GM20431 (cell line): ENCODE measurements at regions not wholly inside any gene's neighbourhood (a gene's known extent, or its start where the extent isn't known, plus 50 kb on each side); places are given as distances from the start of the nearest gene placed in this dataset.

Source experiments
- in situ Hi-C: fragments of 300-500 bp; cut with MseI, MboI; formaldehyde crosslinking; loops from one replicate; pipeline ENCODE4 v1.15.0; 2020; ENCODE audit warnings: low sequenced_read_pairs; ENCODE audit not compliant: unreplicated experiment

DNA sequence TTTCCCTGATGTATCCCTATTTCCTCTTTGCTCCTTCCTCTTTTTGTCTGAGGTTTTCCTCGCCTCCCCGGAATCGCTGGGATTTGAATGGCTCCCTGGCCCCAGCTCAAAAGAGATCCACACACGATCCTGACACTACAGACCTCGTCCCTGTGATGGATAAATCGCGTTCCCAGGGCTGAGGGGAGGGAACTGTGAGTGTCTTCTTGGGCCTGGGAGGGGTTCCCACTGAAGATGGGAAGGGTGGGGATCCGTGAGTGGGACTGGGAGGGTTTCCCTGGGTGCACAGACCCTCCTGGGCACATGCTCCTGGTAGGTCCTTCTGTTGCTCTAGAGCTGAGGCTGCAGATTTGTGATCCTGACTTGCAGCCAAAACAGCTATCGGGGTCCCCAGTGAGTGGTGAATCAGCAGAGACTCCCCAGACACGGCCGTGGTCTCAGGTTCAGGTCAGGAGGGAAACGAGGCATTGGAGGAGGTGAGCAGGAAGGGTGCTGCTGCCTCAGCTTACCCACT lies 591.0 kb downstream of the PTPRU start:
- in situ Hi-C loops = loop anchor here (25.0 kb wide), 1 partner anchor 590 kb away; the partner anchor contains the start of genes MECR and PTPRU

DNA sequence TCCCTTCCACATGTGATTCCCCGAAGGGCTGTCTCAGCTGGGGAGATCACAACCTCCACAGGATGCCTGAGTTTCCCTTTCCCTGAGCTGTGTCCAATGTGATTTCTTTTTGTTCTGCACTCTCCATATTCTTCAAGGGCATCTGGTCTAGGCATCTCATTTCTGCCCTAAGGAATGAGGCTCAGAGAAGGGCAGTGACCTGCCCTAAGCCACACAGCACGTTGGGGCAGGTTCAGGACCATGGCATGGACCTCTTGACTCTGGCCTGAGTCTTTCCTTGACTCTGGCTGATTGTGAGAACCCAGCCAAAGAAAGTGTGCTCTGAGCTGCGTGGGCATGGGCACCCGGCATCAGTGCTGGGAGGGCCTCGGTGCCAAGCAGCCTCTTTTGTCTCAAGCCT lies 590.3 kb downstream of the PTPRU start:
- in situ Hi-C loops = loop anchor here (25.0 kb wide), 1 partner anchor 589 kb away; the partner anchor contains the start of genes MECR and PTPRU

DNA sequence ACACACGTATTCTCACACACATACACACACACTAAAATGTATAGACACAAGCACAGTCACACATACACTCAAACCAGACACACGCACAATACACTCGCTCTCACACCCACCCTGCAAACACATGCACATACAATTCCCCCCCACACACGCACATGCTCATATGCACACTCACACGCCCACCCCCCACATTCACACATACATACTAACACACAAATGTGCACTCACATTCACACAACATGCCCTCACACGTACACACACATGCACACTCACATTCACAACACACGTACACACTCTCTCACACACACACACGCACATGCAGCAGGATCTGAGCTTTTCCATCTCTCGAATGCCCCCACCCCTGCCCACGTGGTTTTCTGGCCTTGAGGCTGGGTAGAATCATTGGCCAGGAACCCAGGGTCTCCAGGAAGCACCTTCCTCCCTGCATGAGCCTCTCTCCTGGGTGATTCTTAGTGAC lies 589.7 kb downstream of the PTPRU start:
- in situ Hi-C loops = loop anchor here (25.0 kb wide), 1 partner anchor 589 kb away; the partner anchor contains the start of genes MECR and PTPRU

DNA sequence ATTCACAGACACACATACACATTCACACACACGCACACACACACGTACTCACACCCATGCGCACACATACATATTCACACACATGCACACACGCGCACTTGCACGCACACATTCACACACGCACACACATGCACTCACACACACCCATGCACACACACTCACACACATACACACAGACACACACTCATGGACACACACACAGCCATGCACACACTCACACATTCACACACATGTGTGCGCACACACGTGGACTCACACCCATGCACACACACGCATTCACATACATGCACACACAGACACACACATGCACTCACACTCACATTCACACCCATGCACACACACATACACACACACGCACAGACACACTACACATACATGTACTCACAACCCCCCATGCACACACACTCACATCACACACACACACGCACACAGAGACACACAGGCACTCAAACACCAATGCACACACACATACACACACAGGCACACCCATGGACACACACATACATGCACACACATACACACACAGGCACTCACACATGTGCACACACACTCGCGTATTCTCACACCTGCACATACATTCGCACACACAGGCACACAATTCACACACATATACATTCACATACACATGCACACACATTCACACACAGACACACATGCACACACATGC lies 589.1 kb downstream of the PTPRU start:
- in situ Hi-C loops = loop anchor here (25.0 kb wide), 1 partner anchor 588 kb away; the partner anchor contains the start of genes MECR and PTPRU

DNA sequence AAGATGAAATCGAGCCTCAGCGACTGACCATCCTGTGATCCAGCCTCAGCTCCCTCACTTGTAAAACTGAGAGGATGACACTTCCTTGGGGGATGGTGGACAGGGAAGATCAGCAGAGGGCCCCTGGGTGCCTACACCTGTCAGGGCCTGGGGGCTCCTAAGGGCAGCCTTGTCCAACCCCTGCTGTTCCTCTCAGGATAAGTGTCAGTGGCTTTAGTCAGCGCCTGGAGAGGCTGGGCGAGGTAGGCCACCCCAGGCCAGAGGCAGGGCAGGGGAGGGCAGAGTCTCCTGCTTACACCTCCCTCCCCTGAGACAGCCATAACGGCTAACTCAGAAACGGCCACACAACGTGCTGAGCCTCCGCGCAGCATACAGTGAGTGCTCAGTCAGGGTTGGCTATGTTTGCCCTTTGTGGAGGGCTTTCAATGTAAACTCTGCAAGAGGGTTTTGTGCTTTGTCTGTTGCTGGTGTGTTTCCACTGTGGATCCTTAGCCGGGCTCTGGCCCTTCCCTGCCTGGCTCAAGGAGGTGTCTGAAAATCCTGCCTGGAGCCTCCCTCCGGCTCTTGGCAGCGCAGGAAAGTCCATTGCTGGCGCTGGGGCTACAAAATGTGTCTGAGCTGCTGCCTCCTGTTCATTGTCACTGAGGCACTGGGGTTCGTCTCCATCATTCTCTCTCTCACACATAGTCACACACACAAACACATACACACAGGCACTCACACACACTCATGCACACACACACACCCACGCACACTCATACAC lies 588.4 kb downstream of the PTPRU start:
- in situ Hi-C loops = loop anchor here (25.0 kb wide), 1 partner anchor 587 kb away; the partner anchor contains the start of genes MECR and PTPRU

DNA sequence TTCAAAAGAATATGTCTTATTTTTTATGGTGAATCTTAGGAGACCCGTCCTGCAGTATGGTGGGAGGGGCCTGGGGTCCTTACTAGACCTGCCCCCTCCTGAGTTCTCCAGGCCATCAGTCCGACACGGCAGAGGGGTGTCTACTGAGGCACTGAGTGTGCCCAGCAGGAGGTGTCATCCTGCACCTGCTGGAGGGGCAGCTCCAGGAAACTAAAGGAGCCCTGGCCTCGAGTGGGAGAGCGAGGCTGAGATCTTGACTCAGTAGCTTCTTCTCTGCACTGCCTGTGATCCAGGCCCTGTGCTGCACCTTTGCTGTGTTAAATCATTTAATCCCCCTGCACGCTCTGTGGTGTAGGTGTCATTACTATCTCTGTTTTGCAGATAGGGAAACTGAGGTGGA lies 587.7 kb downstream of the PTPRU start:
- in situ Hi-C loops = no loop called here

DNA sequence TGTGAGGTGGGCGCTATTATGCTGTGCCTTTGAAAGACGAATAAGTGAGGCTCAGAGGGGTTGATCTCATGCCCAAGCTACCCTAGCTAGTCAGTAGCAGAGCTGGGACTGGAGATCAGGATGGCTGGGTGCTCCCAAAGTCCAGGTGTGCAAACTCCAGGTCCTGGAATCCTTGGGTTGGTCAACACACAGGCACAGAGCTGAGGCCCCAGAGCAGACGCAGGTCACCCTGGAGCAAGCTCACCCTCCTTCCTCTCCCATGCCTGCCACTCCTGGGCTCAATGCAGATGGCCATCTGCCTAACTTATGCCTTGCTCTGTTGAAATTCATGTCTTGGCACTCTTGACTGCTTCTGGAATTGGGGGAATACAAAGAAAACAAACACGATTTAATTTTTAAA lies 587.2 kb downstream of the PTPRU start:
- in situ Hi-C loops = no loop called here

DNA sequence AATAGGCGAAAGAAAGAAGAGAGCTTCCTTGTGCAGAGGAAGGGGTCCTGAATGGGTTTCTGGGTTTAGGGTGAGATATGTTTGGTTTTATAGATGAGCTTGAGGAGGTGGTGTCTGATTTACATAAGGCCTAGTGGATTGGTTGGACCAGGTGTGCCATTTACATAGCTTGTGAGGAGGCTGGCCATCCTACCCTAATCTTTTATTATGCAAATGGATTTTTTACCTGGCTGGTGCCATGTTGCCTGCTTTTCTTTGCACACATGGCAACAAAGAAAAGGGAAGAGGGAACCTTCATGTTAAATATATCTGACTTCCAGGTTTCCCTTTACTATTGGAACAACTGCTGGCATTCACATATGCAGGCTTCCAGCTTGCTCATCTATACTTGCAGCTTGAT lies 585.3 kb downstream of the PTPRU start:
- in situ Hi-C loops = no loop called here

DNA sequence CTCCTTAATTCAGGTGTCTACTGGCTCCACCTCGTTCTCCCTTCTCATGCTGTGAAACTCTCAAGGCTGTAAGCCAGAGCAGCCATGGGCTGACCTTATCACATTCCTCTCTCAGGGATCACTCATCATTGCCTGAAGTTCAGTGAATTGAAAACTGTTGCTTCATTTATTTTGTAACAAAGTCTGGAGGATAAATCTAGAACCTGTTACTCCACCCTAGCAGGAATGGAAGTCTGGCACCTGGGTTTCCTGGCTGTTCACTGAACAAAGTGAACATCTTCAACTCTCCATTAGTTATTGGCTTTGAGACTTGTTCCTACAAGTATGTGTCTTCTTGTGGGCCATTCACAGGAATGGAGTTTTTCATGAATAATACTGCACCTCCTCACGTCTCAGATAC lies 584.1 kb downstream of the PTPRU start:
- in situ Hi-C loops = no loop called here

DNA sequence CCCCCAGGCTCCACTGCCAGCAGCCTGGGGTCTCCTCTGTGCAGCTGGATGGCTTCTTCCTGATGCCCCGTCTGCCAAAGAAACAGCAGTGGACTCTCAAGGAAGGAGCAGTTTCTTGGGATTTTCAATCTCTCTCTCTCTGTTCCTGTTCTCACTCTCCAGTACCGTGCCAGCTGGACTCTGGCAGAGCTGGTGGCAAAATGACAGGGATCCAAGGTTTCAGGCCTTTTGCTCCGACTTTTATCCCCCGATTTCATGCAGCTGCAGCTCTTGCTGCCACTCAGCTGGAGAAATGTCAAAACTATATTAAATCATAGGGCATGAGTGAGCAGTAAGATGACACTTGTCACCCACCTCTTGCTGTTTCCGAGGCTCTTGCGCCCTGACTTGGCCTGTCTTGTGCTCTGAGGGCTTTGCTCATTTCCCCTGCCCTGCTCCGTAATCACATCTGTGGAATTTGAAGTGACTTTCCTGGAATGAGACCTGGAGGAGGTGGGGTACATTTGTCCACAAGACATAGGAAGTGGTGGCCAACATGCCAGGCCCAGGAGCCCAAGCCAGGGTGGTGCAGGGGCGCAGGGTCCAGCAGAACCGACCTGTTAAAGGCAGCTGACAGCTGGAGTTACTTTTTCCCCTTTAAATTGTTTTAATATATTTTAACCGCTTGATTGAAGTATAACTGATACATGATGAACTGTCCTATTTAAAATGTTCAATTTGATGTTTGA lies 576.2 kb downstream of the PTPRU start:
- in situ Hi-C loops = no loop called here

DNA sequence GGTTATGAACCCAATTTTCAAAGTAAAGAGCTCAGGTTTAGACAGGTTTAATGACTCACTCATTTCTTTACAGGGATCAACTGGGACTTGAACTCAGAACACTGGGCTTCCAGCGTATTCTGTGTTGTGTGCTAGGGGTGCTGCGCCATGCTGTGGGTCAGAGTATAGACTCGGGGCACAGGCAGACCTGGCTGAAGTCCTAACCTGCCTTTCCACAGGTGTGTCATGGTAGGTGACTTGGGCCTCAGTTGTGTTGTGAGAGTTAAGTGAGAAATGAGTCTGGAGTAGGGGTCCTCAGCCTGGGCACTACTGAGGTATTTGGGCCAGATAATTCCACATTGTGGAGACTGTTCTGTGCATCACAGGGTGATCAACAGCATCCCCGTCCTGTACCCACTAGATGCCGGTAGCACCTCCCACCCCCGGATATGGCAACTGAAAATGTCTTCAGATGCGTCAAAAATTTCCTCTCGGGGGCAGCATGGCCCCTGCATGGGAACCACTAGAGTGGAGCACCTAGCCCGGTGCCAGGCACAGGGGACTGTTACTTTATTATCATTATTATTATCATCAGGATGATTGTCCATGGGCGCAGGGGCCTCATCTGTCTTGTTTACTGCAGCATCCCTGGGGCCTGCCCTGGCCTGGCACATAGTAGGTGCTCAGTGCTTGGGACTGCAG lies 575.5 kb downstream of the PTPRU start:
- in situ Hi-C loops = no loop called here

DNA sequence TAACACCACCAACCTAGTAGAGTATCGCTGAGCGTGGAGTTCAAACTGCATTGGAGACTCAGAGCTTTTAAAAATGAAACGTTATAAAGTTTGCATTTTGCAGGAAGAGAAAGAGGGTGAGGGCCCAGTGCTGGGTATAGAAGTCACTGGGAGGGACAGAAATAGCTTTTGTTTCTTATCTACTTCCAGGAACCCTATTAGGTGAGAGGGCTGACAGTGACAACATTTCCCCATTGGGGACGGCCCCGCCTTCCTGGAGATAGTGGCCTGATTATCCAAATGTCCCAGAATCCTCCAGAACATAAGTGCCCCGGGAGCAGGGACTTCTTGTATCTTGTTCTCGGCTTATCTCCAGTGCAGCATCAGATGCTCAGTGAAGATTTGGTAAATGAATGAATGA lies 574.9 kb downstream of the PTPRU start:
- in situ Hi-C loops = no loop called here

DNA sequence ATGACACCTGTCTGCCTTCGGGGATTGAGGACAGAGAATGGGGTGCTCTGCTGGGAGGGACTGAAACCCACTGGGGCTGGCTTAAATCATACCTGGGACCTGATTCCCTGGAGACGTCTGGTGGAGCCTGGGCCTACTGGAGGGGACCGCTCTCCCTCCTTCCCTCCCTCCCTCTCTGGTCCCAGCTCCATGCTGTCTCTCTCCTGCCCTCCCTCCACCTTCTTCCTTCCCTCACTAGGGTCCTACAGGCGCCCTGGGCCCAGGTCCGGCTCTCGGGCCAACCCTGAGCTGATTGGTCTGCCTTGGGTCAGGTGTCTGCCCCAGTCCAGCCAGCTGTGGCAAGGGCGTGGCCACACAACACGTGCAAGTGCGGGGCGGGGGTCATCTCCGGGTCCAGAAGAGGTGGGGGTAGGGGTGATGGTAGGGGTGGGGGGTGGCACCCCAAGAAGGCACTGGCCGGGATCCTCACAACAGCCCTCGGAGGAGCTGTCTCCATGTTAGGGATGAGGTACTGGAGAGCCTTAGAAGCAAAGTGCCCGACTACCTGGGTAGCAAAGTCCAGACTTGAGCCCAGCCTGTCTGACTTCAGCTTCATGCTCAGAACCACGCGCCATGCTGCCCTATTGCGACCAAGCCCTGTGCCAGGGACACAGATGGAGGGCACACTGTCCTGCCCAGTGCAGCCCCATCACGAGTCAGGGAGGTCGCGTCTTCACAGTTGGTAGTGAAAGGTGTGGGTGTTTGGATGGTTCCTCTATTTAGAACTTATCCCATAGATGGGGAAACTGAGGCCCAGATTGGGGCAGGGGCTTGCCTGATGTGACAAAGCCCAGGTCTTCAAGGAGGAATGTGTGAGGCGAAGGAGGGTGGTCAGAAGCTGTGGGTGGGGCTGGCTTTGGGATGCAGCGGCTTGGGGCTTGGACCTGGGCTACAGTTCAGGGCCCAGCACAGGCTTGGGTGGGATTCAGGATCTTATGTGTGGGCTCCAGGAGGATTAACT lies 574.1 kb downstream of the PTPRU start:
- in situ Hi-C loops = no loop called here

DNA sequence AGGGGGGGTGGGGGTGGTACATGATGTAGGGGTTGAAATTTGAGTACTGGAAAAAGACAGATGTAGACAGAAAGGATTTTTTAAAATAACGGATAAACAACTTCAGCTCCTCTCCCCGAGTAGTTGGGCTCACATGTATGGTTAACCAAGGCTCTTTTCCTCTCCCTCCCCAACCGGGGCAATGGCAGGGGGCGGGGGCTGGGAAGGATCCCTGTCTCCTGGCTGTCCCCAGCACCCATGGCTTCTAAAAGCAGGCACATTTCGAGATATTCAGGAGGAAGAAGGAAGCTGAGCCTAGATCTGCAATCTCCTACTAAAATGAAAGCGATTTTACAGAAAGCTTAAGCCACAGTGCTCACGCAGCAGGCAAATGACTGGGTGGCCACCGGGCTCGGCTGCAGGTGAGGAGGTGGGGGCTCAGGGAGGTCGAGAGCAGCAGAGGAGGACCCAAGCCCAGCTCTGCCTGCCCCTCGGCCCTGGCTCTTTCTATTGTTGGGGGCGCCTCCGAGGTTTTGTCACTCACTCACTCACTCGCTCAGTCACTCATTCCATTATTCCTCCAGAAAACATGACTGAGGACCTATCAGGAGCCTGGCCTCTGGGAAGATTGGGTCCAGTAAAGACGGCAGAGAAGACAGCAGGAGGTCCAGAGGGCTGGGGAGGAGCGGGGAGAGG lies 573.3 kb downstream of the PTPRU start:
- in situ Hi-C loops = no loop called here

DNA sequence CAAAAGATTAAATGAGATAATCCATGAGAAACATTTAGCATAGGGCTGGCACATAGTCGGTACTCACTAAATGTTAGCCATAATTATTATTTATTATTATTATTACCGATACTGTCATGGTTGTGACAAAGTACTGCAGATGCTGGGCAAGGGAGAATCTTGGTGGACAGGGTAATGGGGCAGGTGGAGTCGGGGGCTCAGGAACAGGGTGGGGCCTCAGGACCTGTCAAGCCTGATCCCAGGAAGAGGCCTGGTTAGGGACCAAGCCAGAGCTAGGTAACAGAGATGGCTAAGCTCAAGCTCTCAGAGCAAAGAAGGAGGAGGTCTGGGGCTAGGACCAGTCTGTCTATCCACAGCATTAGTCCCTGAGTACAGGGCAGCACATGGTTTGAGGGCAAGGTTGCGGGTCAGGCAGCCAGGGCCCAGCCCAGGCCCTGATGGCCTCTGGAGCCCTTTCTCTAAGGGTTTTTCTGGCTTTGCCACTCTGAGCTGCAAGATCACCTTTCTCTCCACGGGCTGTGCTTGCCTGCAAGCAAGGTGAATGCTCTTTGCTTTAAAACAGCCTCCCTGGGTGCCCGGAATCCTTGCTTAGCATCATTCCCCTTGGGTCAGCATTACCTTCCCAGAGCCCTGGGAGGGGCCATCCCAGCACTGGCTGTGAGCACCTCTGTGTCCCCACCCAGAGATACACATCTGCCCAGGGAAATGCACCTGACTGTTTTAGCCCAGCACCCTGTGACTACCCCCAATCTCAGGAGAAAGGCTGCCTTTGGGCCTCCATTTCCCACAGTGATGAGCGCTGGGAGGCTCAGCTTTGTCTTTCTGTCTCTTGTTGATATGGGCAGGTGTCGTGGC lies 572.0 kb downstream of the PTPRU start:
- in situ Hi-C loops = no loop called here

DNA sequence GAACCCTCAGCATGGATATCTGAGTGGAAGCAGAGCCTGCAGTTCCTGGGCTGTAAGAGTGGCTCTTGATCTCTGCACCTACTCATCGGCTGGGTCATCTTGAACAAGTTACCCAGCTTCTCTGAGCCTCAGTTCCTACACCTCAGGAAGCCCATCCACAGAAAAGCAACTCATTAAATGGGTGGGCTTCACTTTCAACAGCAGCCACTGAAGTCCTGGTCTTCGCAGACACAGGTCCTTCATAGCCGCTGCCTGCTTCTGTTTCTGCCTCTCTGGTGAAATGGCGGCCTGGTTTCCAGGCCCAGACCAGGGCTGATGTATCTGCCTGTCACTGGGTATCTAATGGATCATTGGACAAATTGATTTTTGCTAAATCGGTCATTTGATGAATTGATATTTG lies 571.4 kb downstream of the PTPRU start:
- in situ Hi-C loops = no loop called here

DNA sequence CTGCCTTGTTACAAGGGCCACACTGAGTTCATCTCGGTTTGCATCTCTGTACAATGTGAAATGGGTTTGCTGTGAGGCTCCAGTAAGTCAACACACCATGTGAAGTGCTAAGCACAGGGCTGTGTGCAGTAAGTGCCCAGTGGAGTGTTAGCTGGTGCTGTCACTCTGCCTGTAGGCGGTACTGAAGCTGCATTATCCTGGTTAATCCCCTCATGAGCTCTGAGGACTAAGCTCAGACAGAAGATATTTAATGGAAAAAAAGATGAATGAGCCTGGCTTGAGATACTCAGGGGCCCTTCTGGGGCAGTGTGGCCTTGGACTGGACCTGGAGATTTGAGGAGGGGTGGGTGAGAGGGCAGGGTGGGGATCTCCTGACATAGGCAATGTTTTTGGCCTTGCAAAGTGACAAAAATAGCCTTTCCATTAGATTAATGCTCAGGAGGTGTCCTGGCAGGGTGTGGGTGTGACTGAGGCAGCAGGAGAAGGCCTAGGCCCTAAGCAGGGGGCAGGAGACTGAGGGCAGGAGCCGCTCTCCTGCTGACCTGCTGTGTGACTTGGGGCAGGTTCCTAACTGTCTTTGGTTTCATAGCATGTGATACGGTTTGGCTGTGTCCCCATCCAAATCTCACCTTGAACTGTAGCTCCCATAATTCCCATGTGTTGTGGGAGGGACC lies 570.5 kb downstream of the PTPRU start:
- in situ Hi-C loops = no loop called here
